SK-N-SH treated with all-trans-retinoic acid at 6 μM for 48 hours (cell line): ENCODE measurements at regions not wholly inside any gene's neighbourhood (a gene's known extent, or its start where the extent isn't known, plus 50 kb on each side); places are given as distances from the start of the nearest gene placed in this dataset.

Experiments used
- CSDC2 ChIP-seq: fragments of 250-450 bp; sonication (Bioruptor Pico); IDR thresholded peaks from 2 replicates; pipeline ENCODE4 v1.5.0; 2020; ENCODE audit warnings: mild to moderate bottlenecking, moderate library complexity
- ISL1 ChIP-seq: fragments of 250-450 bp; sonication (Bioruptor Pico); IDR thresholded peaks from 2 replicates; pipeline ENCODE4 v2.1.2; 2022; ENCODE audit warnings: mild to moderate bottlenecking, moderate library complexity
- POU6F1 ChIP-seq: fragments of 250-450 bp; sonication (Bioruptor Pico); IDR thresholded peaks from 2 replicates; pipeline ENCODE4 v1.8.0; 2021; ENCODE audit warnings: low read depth, mild to moderate bottlenecking, moderate library complexity, borderline replicate concordance
- ZFP3 ChIP-seq: fragments of 250-450 bp; sonication (Bioruptor Pico); IDR thresholded peaks from 2 replicates; pipeline ENCODE4 v1.5.0; 2020; ENCODE audit warnings: mild to moderate bottlenecking, moderate library complexity

GRCh38 chr20:57897891-57898290, 188.1 kb upstream of the PMEPA1 start:
- no peak for TF ChIP-seq POU6F1 (CRISPR knock-in tag)
- no peak for TF ChIP-seq ZFP3 (CRISPR knock-in tag)
- no peak for TF ChIP-seq ISL1
- TF ChIP-seq CSDC2 (CRISPR knock-in tag): no peak
